GM19468 (cell line): ENCODE measurements at regions not wholly inside any gene's neighbourhood (a gene's known extent, or its start where the extent isn't known, plus 50 kb on each side); places are given as distances from the start of the nearest gene placed in this dataset.
"Not testable (repeated sequence)": the region's sequence is repeated elsewhere in the genome, so short reads cannot be mapped to it uniquely, and the experiment has no call there.

Experiments
- ATAC-seq: cut with Tn5 transposase; IDR thresholded peaks from one replicate; pipeline ENCODE4 v1.9.1; 2021; ENCODE audit warnings: mild to moderate bottlenecking, moderate library complexity, moderate number of reproducible peaks; ENCODE audit not compliant: unreplicated experiment; ENCODE audit errors: extremely low read depth

DNA sequence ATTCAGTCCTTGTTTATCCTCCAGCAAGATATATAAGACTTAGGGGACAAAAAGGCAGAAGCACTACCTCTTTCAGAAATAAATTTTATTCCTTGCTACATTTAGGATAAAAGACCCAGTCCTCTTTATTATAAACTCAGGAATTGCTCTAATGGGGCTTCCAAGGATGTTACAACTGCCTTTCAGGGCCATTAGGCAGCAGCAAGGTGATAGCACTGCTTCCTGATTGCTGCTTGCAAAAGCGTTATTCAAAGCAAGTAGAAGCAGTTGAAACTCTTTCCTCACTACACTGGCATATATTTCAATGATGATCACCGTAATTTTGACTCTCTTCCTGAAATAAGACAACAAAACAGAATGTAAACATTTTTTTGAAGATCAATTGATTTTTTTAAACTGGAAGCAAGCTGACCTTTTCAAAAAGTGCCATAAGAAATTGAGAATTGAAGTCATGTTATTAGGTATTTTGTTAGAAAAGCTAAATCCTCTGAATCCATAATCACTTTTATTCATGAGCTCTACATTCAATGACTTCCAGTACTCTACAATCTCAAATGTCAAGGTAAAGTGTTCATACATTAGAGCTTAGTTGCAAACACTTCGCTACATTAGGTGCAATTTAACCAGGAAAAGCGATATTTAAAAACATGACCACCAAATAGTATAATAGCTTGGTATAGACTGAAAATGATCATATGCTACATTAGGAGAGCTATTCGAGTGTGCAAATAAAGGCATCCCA, 233.4 kb upstream of the SYT10 start:
- ATAC-seq = no peak

DNA sequence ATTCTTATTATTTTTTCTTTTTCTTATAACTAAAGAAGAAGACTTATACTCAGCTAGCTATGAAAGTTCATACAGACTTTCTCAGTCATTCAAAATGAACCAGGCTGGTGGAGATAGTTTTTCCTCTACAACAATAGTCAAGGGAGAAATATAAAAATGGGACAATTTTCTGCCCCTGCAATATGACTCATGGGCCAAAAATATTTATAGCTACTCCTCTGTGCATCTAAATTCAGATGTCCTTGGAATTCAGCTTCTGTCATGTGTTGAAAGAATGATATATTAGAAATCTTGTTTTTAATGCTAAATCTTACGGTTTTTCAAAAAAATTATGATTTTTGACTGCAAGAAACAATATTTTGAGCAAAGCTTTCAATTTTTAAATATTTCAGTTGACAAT, 237.2 kb upstream of the SYT10 start:
- ATAC-seq = no peak

DNA sequence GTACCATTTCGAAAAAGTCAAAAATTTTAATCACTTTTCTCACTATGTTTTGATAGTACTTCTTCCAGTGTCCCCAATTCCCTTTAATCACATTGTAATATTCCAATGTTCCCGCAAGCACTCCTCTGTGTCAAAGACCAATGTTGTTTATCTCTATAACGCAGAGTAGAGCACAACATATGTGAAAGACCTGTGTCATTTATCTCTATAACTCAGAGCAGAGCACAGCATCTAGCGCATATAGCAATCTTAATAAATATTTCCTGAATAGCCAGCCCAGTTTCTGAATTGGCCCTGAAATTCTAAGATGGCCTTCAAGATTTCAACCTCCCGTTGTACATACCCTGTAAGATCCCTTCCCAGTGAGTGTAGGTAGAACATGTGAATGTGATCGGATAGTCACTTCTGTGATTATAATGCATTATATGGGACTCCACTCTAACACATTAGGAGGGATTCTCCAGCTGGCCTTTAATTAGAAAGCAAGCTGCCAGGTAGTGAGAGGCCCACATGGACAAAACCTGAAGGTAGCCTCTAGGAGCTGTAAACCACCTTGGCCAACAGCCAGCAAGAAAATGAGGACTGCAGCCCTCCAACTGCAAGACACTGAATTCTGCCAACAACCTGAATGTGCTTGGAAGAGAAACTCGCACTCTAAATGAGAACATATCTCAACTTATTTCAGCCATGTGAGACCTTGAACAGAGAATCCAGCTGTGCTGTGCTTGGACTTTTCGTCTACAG, 238.8 kb upstream of the SYT10 start:
- no peak for ATAC-seq

DNA sequence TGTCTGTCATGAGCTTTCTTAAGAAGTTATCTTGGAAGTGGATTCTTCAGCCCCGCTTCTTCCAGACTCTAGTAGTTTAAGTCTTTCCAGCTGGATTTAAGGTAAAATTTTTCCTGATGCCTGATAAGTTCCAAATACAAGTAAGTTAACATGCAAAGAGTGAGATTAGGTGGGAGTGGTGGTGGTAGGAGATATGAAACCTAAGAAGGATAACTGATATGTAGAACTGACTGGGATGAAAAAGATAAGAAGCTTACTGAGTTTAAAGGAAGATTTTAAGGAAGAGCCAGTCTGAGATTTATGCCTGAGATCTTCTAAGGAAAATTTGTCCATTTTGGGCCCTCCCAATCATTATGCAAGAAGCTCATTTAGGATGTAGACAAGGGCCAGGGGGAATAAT, 250.9 kb upstream of the SYT10 start:
- no peak for ATAC-seq

DNA sequence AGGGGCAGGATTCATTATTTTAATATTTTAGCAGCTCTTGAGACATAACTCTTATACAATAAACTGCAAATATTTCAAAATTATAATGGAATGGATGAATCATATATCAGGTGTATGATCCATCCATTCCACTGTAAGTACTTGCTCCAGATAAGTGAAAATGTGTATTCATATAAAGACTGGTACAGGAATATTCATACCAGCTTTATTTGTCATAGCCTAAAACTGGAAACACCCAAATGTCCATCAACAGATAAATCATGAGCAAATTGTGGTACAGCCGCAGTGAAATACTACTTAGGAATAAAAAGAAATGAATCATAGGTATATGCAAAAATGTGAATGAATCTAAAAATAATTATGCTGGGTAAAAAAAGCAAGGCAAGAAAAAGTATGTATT, 263.6 kb upstream of the SYT10 start:
- ATAC-seq = no peak

DNA sequence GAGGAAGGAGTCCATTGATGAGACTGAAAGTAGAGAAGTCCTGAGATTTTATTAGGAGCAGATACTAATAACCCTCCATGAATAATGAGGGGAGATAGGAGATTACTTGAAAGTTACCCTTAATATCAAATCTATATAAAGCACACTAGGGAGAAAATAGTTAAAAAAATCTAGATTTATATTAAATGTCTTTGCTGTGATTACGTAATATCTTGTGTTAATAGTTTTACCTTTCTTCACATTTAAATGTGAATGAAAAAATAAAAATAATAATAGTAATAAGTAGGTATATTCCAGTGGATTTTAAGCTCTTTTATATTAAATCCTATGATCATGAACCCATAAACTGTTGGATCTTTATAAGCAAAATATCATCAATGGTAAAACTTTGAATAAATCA, 267.3 kb upstream of the SYT10 start:
- no peak for ATAC-seq

DNA sequence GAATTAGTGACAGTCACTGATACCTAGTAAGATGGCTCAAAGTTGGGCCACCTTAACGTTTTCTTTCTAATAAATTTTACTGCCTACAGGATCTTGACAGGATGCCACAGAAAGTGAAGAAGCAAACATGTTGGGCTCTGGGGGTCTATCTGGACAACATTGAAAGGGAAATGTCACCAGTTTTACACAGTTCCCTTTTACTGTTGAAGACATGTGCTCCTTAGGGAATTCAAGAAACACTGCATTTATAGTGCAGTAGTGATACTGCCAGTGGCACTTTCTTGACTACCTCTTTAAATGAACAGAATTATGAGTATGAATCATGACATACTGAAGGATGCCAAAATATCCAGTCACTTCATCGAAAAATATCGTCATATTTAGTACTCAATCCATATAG, 269.3 kb upstream of the SYT10 start:
- no peak for ATAC-seq

DNA sequence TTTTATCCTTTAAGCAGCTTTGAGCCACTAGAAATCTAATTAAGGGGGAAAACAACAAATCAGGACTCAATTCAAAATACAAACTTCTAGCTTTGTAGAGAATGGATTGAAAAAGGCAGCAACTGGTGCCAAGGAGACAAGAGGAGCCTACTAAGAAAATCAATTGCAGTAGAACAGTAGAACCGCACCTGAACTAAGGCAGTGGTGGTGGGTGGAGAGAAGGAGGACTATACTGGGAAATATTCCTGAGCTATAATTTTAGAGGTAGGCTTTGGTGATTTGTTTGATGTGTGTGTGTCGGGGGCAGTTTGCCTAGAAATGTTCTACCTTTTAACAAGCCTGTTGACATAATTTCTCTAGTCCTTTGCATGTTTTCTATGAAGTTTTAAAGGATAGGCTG, 270.9 kb upstream of the SYT10 start:
- no peak for ATAC-seq

DNA sequence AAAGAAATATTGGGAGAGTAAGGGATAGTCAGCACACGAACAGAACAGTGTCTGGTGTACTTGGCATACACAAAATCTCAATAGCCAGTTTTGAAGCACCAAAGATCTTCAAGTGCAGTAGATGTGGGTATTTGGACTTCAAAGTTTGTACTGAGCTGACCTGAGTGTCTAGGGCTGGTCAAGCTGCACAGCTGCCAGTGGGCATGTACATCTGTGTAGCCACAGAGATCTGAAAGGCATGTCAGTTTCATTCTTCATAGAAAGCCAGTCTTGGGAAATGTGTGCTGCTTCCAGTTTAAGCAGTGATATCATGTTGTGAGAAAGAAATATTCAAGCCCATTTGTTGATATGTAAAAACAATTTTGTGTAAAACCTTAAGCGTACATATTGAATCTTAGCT, 279.0 kb upstream of the SYT10 start:
- ATAC-seq = no peak

DNA sequence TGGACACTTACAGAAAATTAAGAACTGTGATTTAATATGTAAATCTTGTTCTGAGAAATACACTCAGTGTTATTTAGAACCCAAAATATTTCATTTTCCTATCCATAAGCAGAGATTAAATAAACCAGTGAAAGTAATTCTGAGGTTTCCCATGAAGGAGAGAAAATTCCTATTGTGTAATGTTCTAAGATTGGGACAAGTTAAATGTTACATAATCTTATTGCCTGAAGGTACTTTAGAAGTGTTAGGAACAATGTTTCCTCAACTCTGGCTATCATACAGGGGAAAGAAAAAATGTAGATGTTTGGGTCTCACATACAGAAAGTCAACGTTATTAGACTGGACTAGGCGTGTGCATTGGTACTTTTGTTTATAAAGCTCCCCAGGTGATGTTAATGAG, 281.9 kb upstream of the SYT10 start:
- ATAC-seq = no peak

DNA sequence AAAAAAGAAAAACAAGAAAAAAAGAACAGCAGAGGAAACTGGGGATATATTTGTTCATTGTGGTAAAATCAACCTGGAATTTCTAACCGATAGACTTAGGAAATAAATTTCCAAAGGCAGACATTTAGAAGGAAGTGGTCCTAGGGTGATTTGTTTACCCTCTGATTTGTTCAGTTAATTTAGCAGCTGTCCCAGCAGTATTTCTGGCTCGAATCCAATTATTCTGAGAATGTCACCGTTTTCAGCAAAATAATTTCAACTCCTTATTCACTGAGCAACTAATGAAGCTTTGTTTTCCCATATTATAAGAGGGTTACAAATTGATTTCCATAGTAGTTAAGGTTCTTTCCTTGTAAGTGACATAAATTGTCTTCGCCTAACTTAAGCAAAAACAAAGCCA, 285.2 kb upstream of the SYT10 start:
- ATAC-seq = no peak

DNA sequence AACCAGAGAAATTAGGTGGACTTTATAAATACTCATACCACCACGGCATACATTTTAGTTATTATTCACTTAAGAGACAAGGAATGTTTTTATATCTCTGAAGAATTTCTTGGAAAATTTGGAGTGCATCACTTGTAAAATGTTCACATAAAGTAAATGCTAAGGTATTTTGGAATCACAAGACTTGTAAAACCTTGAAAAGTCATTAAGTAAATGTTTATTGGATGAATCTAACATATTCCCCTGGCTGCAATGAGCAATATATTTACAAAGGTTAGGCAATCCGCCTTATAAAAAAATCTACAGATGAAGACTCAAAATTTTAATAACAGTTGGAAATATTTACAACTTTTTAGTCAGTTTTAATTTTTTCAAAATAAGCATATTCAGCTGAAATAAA, 287.4 kb upstream of the ALG10 start:
- ATAC-seq = no peak

DNA sequence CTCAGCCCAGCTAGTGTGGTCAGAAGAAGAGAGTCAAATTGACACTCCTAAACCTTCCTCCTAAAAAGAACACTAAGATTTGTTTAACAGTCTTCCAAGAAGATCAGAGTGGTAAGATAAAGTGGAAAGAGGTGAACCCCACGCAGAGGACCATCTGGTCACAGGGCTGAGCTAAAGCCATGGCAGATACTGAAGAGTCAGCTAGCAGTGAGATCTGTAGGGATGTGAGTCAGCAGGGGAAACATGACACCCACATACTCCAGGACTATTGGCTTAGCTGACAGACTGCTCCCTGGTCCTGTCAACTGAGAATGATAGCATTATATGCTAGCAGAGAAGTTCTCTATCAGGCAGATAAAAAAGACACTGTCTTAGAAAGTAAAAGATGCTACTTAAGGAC, 269.4 kb upstream of the ALG10 start:
- ATAC-seq = no peak

DNA sequence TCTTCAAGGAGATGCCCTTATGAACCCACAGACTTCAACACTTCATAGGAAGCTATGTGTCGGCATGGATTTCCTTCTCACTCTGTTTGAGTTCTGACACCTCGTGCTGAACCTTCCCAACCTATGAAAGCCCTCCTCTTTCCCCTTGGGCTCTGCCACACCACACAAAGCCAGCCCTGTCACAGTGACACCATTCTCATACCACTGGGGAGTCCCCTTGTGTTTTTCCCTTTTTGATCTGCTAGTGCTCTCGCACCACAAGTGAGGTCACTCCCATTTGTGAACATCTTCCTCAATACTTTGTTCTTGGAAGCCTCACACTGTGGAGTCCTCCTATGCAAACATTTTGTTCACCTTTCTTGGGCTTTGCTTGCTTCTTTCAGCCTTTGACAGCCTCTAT, 264.6 kb upstream of the ALG10 start:
- no peak for ATAC-seq

DNA sequence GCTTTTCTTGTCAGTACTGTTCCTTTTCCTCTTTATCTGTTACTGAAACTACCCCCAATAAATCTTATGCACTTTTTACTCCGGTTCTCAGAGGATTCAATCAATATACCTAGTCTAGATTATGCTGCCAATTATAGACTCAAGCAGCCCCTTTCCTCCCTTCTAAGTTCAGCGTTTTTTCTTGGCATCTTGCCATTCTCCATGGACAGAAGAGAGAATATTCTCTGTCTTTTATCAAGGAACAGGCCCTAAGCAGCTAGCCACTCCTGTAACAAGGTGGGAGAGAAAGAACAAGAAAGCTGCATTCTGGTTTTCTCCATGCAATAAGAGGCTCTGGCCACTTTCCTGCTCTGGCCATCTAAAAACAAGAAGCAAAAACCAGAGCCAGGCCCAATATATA, 263.0 kb upstream of the ALG10 start:
- ATAC-seq = no peak

DNA sequence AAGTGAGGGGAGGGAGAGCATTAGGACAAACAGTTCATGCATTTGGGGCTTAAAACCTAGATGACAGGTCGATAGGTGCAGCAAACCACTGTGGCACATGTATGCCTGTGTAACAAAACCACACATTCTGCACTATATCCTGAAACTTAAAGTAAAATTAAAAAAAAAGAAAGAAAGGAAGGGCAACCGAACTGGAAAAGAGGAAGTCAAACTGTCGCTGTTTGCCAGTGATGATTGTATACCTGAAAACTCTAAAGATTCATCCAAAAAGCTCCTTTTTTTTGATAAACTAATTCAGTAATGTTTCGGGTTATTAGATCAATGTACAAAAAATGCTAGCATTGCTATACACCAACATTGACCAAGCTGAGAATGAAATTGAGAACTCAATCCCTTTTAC, 259.0 kb upstream of the ALG10 start:
- ATAC-seq = no peak

DNA sequence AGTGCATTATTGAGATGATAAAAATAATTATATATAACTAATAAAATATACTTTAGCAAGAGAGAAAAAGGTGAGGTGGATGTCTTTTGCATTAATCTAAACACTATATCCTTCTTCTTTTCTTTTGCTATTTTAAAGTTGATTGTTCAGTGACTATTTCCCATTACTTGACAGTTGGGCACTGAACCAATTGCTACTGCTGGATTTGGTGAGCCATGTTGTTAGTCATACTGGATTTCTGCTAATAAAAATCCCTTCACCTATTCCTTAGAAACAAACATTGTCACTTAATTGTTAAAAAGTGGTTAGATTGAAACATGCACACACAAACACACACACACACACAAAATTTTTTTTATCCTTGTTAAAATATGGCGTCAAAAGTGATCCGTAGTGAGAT, 251.6 kb upstream of the ALG10 start:
- no peak for ATAC-seq

DNA sequence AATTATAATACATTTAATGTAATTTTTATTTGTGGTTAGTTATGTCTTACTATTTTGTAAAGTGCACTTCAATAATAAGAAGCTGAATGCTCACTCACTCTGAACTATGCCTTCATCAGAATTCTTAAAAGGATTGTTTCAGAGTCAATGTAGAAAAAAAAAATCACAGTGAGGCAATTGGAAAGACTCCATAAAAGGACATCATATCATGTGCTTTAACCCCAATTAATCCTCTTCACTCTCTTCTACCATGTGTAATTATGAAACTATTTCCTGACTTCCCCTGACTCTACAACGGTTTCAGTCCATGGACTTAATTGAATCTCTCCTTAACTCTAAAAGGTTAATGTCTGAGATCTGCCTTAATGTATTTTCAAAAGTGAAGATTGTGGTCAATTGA, 250.4 kb upstream of the ALG10 start:
- no peak for ATAC-seq

DNA sequence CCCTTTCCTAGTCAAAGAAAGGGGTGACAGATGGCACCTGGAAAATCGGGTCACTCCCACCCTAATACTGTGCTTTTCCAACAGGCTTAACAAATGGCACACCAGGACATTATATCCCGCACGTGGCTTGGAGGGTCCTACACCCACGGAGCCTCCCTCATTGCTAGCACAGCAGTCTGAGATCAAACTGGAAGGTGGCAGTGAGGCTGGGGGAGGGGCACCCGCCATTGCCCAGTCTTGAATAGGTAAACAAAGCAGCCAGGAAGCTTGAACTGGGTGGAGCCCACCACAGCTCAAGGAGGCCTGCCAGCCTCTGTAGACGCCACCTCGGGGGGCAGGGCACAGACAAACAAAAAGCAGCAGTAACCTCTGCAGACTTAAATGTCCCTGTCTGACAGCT, 249.2 kb upstream of the ALG10 start:
- ATAC-seq = not testable (repeated sequence)

DNA sequence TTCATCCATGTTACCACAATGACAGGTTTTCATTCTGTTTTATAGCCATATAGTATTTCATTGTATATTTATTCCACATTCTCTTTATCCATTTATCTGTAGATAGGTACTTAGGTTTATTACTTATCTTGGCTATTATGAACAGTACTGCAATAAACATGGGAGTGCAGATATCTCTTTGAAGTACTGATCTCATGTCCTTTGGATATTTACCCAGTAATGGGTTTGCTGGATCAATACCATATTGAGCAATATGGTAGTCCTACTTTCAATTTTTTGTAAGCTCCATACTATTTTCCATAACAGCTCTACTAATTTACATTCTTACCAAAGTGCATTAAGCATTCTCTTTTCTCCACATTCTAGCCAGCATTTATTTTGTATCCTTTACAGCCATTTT, 235.8 kb upstream of the ALG10 start:
- ATAC-seq = no peak

DNA sequence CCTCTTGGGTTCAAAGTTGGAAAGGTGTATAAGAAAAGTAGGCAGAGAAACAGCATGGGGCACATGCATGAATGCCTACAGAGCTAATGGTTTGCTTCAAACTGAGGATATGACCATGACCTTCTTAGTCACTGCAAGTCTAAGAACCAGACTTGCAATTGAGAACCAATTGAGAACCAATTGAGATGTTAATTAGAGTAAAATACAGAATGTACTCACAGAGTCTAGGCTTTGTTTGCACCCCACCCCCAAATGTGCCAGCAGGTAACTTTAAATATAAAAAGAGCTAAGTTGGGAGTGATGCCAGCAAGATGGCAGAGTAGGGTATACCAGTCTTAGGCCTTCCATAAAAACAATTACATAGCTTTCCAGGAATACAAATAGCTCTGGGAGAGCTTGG, 227.3 kb upstream of the ALG10 start:
- no peak for ATAC-seq

DNA sequence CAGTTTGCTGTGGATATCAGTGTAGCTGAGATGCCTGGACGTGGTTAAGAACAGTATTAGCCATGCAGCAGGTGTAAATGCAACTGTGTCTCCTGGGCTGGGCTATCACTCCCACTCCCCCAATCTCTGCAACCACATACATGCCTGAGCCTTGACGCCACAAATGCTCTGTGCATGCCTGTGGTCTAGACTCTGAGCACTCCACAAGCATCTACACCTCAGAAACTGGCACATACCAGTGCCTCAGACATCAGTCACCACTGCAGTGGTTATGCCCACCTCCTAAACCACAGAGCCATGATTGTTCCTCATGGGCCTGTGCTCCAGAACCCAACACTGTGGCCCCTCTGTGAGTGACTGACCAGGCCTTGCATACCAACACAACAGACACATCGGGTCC, 226.8 kb upstream of the ALG10 start:
- no peak for ATAC-seq
